Calu3 (cell line): ENCODE measurements at regions not wholly inside any gene's neighbourhood (a gene's known extent, or its start where the extent isn't known, plus 50 kb on each side); places are given as distances from the start of the nearest gene placed in this dataset.

ENCODE experiments used
- BruUV-seq: library from RNA; stranded (reverse); fragments of 400-500 nt; replicated peaks from 2 replicates; lab custom pipeline; 2021; lab: Mats Ljungman, UMichigan
- CTCF ChIA-PET: fragments of 300-600 bp; sonication (Branson Sonifier 250); formaldehyde crosslinking; loops from one replicate; lab custom pipeline; 2022; ENCODE audit warnings: antibody characterized with exemption; lab: Charles Lee
- DNase-seq: peaks from one replicate; pipeline ENCODE4 v3.0.0; 2022
- H3K27ac Mint-ChIP-seq: one replicate; pipeline ENCODE4 v1.8.0; 2022; ENCODE audit warnings: mixed read lengths; ENCODE audit not compliant: unreplicated experiment
- H3K27me3 Mint-ChIP-seq: one replicate; pipeline ENCODE4 v1.8.0; 2022; ENCODE audit warnings: mixed read lengths; ENCODE audit not compliant: unreplicated experiment
- H3K36me3 Mint-ChIP-seq: one replicate; pipeline ENCODE4 v1.8.0; 2022; ENCODE audit warnings: mild to moderate bottlenecking, moderate library complexity, mixed read lengths; ENCODE audit not compliant: insufficient read depth, unreplicated experiment
- H3K4me1 Mint-ChIP-seq: one replicate; pipeline ENCODE4 v1.8.0; 2022; ENCODE audit warnings: mild to moderate bottlenecking, low read depth, mixed read lengths; ENCODE audit not compliant: unreplicated experiment
- H3K4me3 Mint-ChIP-seq: one replicate; pipeline ENCODE4 v1.8.0; 2022; ENCODE audit warnings: mild to moderate bottlenecking, low read depth, moderate library complexity, mixed read lengths; ENCODE audit not compliant: unreplicated experiment
- H3K9me3 Mint-ChIP-seq: one replicate; pipeline ENCODE4 v1.8.0; 2022; ENCODE audit warnings: low read depth, mixed read lengths; ENCODE audit not compliant: unreplicated experiment
- CTCF ChIP-seq: fragments of 200-600 bp; IDR thresholded peaks from one replicate; pipeline ENCODE4 v1.8.0; 2022; ENCODE audit warnings: antibody characterized with exemption; ENCODE audit not compliant: unreplicated experiment
- intact Hi-C: fragments of 100-400 bp; cut with micrococcal nuclease; formaldehyde crosslinking; loops from one replicate; pipeline ENCODE4 v1.10.0; 2022; ENCODE audit not compliant: unreplicated experiment

- Mint-ChIP-seq H3K27me3 (no peaks in the 10 kb centered on the region), H3K27ac (no peak overlapping the region), H3K36me3 (no peaks in the 10 kb centered on the region), H3K4me3 (no peak overlapping the region), H3K4me1 (peaks cover 9% of the 10 kb centered on the region), H3K9me3 (no peaks in the 10 kb centered on the region)
- no TSS peak for BruUV-seq
- CTCF ChIA-PET, result no interaction called here
- DNase-seq, result no peak
- TF ChIP-seq CTCF, result no peak
- intact Hi-C loops, result no loop called here
Observed at GRCh38 chr1:72516826-72517225, 234.5 kb upstream of the NEGR1 start.

DNA sequence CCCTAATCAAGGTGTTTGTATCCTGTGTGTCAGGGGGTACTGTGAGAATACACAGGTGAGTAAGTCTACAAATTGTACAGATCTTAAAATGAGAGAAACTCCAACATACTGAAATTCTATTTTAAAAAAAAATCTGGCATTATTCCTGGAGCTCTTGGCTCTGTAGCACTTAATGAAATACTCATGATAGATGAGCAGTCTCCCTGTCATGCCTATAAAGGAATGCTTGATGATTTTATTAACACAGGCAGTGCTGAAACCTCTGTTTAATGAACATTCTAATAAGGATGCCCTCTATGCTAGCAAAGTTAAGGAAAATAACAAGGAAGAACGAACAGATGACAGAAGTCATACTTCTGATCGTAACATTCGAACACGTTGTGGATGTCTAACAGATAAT lies 233.9 kb upstream of the NEGR1 start:
- H3K9me3 Mint-ChIP-seq, result no peaks in the 10 kb centered on the region
- H3K27ac Mint-ChIP-seq, result no peak overlapping the region
- TF ChIP-seq CTCF, result no peak
- H3K4me1 Mint-ChIP-seq, result peaks cover 5% of the 10 kb centered on the region
- no peak overlapping the region for H3K4me3 Mint-ChIP-seq
- H3K36me3 Mint-ChIP-seq, result no peaks in the 10 kb centered on the region
- no TSS peak for BruUV-seq
- CTCF ChIA-PET, result no interaction called here
- intact Hi-C loops, result no loop called here
- no peak for DNase-seq
- H3K27me3 Mint-ChIP-seq, result no peaks in the 10 kb centered on the region

DNA sequence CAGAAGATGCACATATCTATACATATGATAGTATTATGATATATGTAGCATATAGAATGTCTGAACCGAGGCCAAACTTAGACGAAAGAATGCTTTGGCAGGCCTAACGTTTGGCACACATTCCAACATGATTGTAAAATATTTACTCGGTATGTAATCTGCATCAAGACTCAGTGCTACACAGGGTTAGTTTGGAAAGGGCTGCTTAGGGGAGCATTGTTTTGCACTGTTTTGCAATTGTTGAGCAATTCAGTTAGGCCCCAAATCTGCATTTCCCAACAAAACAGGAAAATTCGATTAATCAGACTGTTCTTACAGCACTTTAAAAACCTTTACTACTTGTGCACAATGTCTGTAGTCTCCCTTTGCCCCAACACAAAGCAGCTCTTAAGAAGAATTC lies 216.0 kb upstream of the NEGR1 start:
- TF ChIP-seq CTCF, result no peak
- H3K27me3 Mint-ChIP-seq, result no peaks in the 10 kb centered on the region
- no peak for DNase-seq
- H3K36me3 Mint-ChIP-seq, result no peaks in the 10 kb centered on the region
- CTCF ChIA-PET, result no interaction called here
- H3K4me1 Mint-ChIP-seq, result no peaks in the 10 kb centered on the region
- no peak overlapping the region for H3K27ac Mint-ChIP-seq
- intact Hi-C loops, result no loop called here
- BruUV-seq, result no TSS peak
- H3K4me3 Mint-ChIP-seq, result no peak overlapping the region
- no peaks in the 10 kb centered on the region for H3K9me3 Mint-ChIP-seq

DNA sequence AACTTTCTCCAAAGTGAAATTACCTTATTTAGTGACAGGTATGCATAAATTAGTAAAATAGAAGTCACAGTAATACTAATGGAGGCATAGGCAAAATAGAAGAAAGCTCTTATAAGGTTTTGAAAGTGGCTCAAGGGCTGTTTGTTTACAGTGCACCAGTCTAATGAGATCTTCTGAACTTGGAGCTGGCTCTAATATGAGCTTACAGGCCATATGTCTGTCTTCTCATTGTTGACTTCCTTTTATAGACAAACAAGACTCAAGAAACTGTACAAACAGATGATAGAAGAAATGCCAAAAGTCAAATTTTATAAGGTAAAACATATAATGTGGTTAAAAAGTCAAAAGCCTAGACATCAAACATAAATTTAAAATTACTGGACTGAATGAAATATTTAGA lies 207.5 kb upstream of the NEGR1 start:
- intact Hi-C loops, result no loop called here
- Mint-ChIP-seq H3K9me3 (no peaks in the 10 kb centered on the region), H3K27me3 (no peaks in the 10 kb centered on the region), H3K4me1 (no peaks in the 10 kb centered on the region), H3K27ac (no peak overlapping the region), H3K36me3 (no peaks in the 10 kb centered on the region), H3K4me3 (no peak overlapping the region)
- no peak for DNase-seq
- no TSS peak for BruUV-seq
- no peak for TF ChIP-seq CTCF
- CTCF ChIA-PET, result no interaction called here
